GM12891 (cell line): ENCODE measurements at regions not wholly inside any gene's neighbourhood (a gene's known extent, or its start where the extent isn't known, plus 50 kb on each side); places are given as distances from the start of the nearest gene placed in this dataset.

Experiments used
- PAX5 ChIP-seq: IDR thresholded peaks from 2 replicates; pipeline ENCODE4 v1.6.1; 2011; ENCODE audit warnings: low read length, moderate library complexity, mild to moderate bottlenecking; ENCODE audit not compliant: insufficient read depth, severe bottlenecking
- POLR2A ChIP-seq: IDR thresholded peaks from 2 replicates; pipeline ENCODE4 v1.6.1; 2011; ENCODE audit warnings: low read depth, low read length, control low read depth
- TAF1 ChIP-seq: IDR thresholded peaks from 2 replicates; pipeline ENCODE4 v1.6.1; 2011; ENCODE audit warnings: low read depth, low read length, control low read depth

DNA sequence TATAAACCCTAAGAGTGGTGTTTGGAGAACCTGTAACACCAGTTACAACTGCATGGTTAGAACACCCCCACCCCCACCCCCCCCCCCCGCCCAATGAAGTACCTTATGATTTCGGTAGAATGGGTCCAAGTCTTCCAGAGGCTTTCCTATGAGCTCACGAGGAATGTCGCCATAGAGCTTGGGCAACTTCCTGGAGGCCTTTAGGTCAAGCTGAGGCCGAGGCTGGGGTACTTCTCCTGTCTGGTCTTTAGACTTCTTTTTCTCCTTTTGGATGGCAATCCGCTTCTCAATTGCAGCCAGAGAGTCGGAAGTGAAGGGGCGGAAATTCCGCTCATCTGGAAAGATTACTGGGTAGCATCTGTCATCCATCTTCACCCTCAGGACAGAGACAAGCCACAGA, 101.8 kb downstream of the SCN11A start:
- TF ChIP-seq POLR2A (no peak), PAX5 (no peak), TAF1 (no peak)
